ENCODE measurements at regions not wholly inside any gene's neighbourhood (a gene's known extent, or its start where the extent isn't known, plus 50 kb on each side); places are given as distances from the start of the nearest gene placed in this dataset.

GRCh38 chr5:57698086-57698485, 215.5 kb upstream of the ACTBL2 start:
- Mint-ChIP-seq H3K4me3 (no peak overlapping the region), H3K27me3 (no peaks in the 10 kb centered on the region), H3K9me3 (ENCODE audit: insufficient read depth) (no peaks in the 10 kb centered on the region), H3K27ac (no peak overlapping the region), H3K4me1 (no peaks in the 10 kb centered on the region)
- H3K27me3 ChIP-seq (replicated peaks in 1 of 4; ENCODE audit: control extremely low read depth in 1 of 4, control insufficient read depth in 3 of 4, insufficient read depth in 4 of 4, low read length in 3 of 4): no peaks in the 10 kb centered on the region
- POLR2A ChIA-PET: no interaction called here
- TF ChIP-seq EZH2 (IDR thresholded peaks at IDR 0.05; ENCODE audit: borderline replicate concordance, insufficient read depth, low read depth, low read length, poor library complexity, severe bottlenecking): no peak
- TF ChIP-seq, protein P1, sequence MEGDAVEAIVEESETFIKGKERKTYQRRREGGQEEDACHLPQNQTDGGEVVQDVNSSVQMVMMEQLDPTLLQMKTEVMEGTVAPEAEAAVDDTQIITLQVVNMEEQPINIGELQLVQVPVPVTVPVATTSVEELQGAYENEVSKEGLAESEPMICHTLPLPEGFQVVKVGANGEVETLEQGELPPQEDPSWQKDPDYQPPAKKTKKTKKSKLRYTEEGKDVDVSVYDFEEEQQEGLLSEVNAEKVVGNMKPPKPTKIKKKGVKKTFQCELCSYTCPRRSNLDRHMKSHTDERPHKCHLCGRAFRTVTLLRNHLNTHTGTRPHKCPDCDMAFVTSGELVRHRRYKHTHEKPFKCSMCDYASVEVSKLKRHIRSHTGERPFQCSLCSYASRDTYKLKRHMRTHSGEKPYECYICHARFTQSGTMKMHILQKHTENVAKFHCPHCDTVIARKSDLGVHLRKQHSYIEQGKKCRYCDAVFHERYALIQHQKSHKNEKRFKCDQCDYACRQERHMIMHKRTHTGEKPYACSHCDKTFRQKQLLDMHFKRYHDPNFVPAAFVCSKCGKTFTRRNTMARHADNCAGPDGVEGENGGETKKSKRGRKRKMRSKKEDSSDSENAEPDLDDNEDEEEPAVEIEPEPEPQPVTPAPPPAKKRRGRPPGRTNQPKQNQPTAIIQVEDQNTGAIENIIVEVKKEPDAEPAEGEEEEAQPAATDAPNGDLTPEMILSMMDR (IDR thresholded peaks at IDR 0.05): no peak
- H2AFZ ChIP-seq (ENCODE audit: insufficient read depth, low read depth, low read length, poor library complexity, severe bottlenecking): no peak overlapping the region
- no peak overlapping the region for H3K4me3 ChIP-seq (ENCODE audit: control extremely low read depth in 1 of 5, extremely low read depth in 1 of 5, insufficient read depth in 1 of 5, low read depth in 2 of 5, low read length in 4 of 5)
- H3K4me1 ChIP-seq (ENCODE audit: control insufficient read depth in 2 of 2, insufficient read depth in 2 of 2, low read length in 2 of 2): no peaks in the 10 kb centered on the region
- CTCF ChIA-PET: no interaction called here
- no peak overlapping the region for H3K9ac ChIP-seq (ENCODE audit: low read length)
- ATAC-seq (ENCODE audit: low read depth): no peak
- H3K9me3 ChIP-seq (ENCODE audit: control extremely low read depth in 1 of 3, control insufficient read depth in 2 of 3, insufficient read depth in 1 of 3, low read length in 2 of 3): no peaks in the 10 kb centered on the region
- H3K36me3 ChIP-seq (replicated peaks in 1 of 2; ENCODE audit: control extremely low read depth in 1 of 2, control insufficient read depth in 1 of 2, extremely low read depth in 1 of 2, insufficient read depth in 2 of 2, low read length in 1 of 2): no peaks in the 10 kb centered on the region
- DNase-seq: no peak
- H3K27ac ChIP-seq (ENCODE audit: low read length in 2 of 2): no peak overlapping the region
- H3K4me2 ChIP-seq (replicated peaks; ENCODE audit: low read depth, low read length, poor library complexity, severe bottlenecking): no peak overlapping the region
- intact Hi-C loops (cut with micrococcal nuclease): no loop called here
- no peaks in the 10 kb centered on the region for H3K79me2 ChIP-seq (ENCODE audit: control insufficient read depth, insufficient read depth, low read length)
- no peaks in the 10 kb centered on the region for H4K20me1 ChIP-seq (ENCODE audit: control insufficient read depth, insufficient read depth, low read length, poor library complexity, severe bottlenecking)
- WGBS (ENCODE audit: insufficient coverage): 90% methylated on average over 2 of the region's 2 CpGs

- Mint-ChIP-seq H3K4me3 (no peak overlapping the region), H3K9me3 (ENCODE audit: insufficient read depth) (no peaks in the 10 kb centered on the region), H3K4me1 (no peaks in the 10 kb centered on the region), H3K27ac (no peak overlapping the region), H3K27me3 (no peaks in the 10 kb centered on the region)
- Histone ChIP-seq H3K27me3 (replicated peaks in 1 of 4; ENCODE audit: control extremely low read depth in 1 of 4, control insufficient read depth in 3 of 4, insufficient read depth in 4 of 4, low read length in 3 of 4) (no peaks in the 10 kb centered on the region), H4K20me1 (ENCODE audit: control insufficient read depth, insufficient read depth, low read length, poor library complexity, severe bottlenecking) (no peaks in the 10 kb centered on the region), H3K9ac (ENCODE audit: low read length) (no peak overlapping the region), H3K79me2 (ENCODE audit: control insufficient read depth, insufficient read depth, low read length) (no peaks in the 10 kb centered on the region), H2AFZ (ENCODE audit: insufficient read depth, low read depth, low read length, poor library complexity, severe bottlenecking) (no peak overlapping the region), H3K9me3 (ENCODE audit: control extremely low read depth in 1 of 3, control insufficient read depth in 2 of 3, insufficient read depth in 1 of 3, low read length in 2 of 3) (no peaks in the 10 kb centered on the region), H3K4me2 (replicated peaks; ENCODE audit: low read depth, low read length, poor library complexity, severe bottlenecking) (no peak overlapping the region), H3K4me3 (ENCODE audit: control extremely low read depth in 1 of 5, extremely low read depth in 1 of 5, insufficient read depth in 1 of 5, low read depth in 2 of 5, low read length in 4 of 5) (no peak overlapping the region), H3K36me3 (replicated peaks in 1 of 2; ENCODE audit: control extremely low read depth in 1 of 2, control insufficient read depth in 1 of 2, extremely low read depth in 1 of 2, insufficient read depth in 2 of 2, low read length in 1 of 2) (no peaks in the 10 kb centered on the region), H3K4me1 (ENCODE audit: control insufficient read depth in 2 of 2, insufficient read depth in 2 of 2, low read length in 2 of 2) (no peaks in the 10 kb centered on the region), H3K27ac (ENCODE audit: low read length in 2 of 2) (no peak overlapping the region)
- ChIA-PET CTCF (interaction anchor here (1.0 kb wide), 1 partner anchor 11 kb away, joined by 3 read pairs; no protein-coding TSS in a partner anchor), POLR2A (no interaction called here)
- intact Hi-C loops (cut with micrococcal nuclease): no loop called here
- TF ChIP-seq, protein P1 (IDR thresholded peaks at IDR 0.05): no peak
- 89% methylated on average over 4 of the region's 4 CpGs for WGBS (ENCODE audit: insufficient coverage)
- no peak for ATAC-seq (ENCODE audit: low read depth)
- DNase-seq: no peak
Observed at GRCh38 chr5:57696825-57697570, 214.4 kb upstream of the ACTBL2 start.
